ENCODE measurements at regions not wholly inside any gene's neighbourhood (a gene's known extent, or its start where the extent isn't known, plus 50 kb on each side); places are given as distances from the start of the nearest gene placed in this dataset.

GRCh38 chr5:2260211-2261003 lies 377.7 kb upstream of the IRX4 start:
- no peak overlapping the region for H3K9ac ChIP-seq (ENCODE audit: low read depth, low read length, poor library complexity, severe bottlenecking)
- TF ChIP-seq EZH2phosphoT487 (IDR thresholded peaks at IDR 0.05; ENCODE audit: borderline replicate concordance) (no peak), CTCF (conservative IDR thresholded peaks at IDR 0.05; ENCODE audit: low read length) (no peak)

GRCh38 chr5:2259494-2260107 lies 376.9 kb upstream of the IRX4 start:
- H3K36me3 ChIP-seq (ENCODE audit: insufficient read depth, low read length) = no peaks in the 10 kb centered on the region
- H3K4me1 ChIP-seq (ENCODE audit: insufficient read depth, low read length, poor library complexity, severe bottlenecking) = no peaks in the 10 kb centered on the region
- H4K20me1 ChIP-seq (ENCODE audit: insufficient read depth, low read length, poor library complexity, severe bottlenecking) = no peaks in the 10 kb centered on the region
- H3F3A ChIP-seq (ENCODE audit: low read depth) = no peaks in the 10 kb centered on the region
- no peaks in the 10 kb centered on the region for H3K9me2 ChIP-seq (replicated peaks; ENCODE audit: low read depth, low read length)
- H3K9me3 ChIP-seq (ENCODE audit: insufficient read depth, low read depth, low read length) = no peaks in the 10 kb centered on the region; the same call in 1 of the 2 replicates
- H3K79me2 ChIP-seq (ENCODE audit: insufficient read depth, low read length) = no peaks in the 10 kb centered on the region
- H3K9ac ChIP-seq (ENCODE audit: low read depth, low read length, poor library complexity, severe bottlenecking) = no peak overlapping the region
- no peak overlapping the region for H2AFZ ChIP-seq (ENCODE audit: low read length)
- no peaks in the 10 kb centered on the region for H3K27me3 ChIP-seq (ENCODE audit: insufficient read depth, low read length, poor library complexity, severe bottlenecking)
- no peak overlapping the region for H3K4me2 ChIP-seq (ENCODE audit: low read depth, low read length, poor library complexity, severe bottlenecking)
- no peak for TF ChIP-seq EZH2phosphoT487 (IDR thresholded peaks at IDR 0.05; ENCODE audit: borderline replicate concordance)
- TF ChIP-seq CTCF (conservative IDR thresholded peaks at IDR 0.05; ENCODE audit: low read length) = no peak
- H3K4me3 ChIP-seq (ENCODE audit: low read length, poor library complexity, severe bottlenecking) = no peak overlapping the region

More at GRCh38 chr5:2260211-2261003, 377.7 kb upstream of the IRX4 start:
- Histone ChIP-seq H3K36me3 (ENCODE audit: insufficient read depth, low read length) (no peaks in the 10 kb centered on the region), H3K9me2 (replicated peaks; ENCODE audit: low read depth, low read length) (no peaks in the 10 kb centered on the region), H3K9me3 (ENCODE audit: insufficient read depth, low read depth, low read length) (no peaks in the 10 kb centered on the region; the same call in 1 of the 2 replicates), H4K20me1 (ENCODE audit: insufficient read depth, low read length, poor library complexity, severe bottlenecking) (no peaks in the 10 kb centered on the region), H3K4me1 (ENCODE audit: insufficient read depth, low read length, poor library complexity, severe bottlenecking) (no peaks in the 10 kb centered on the region), H3K4me3 (ENCODE audit: low read length, poor library complexity, severe bottlenecking) (no peak overlapping the region), H2AFZ (ENCODE audit: low read length) (no peak overlapping the region), H3K79me2 (ENCODE audit: insufficient read depth, low read length) (no peaks in the 10 kb centered on the region), H3K27me3 (ENCODE audit: insufficient read depth, low read length, poor library complexity, severe bottlenecking) (no peaks in the 10 kb centered on the region), H3K4me2 (ENCODE audit: low read depth, low read length, poor library complexity, severe bottlenecking) (no peak overlapping the region), H3F3A (ENCODE audit: low read depth) (no peaks in the 10 kb centered on the region)

- Histone ChIP-seq H4K20me1 (ENCODE audit: insufficient read depth, low read length, poor library complexity, severe bottlenecking) (no peaks in the 10 kb centered on the region), H3K79me2 (ENCODE audit: insufficient read depth, low read length) (no peaks in the 10 kb centered on the region), H3K9ac (ENCODE audit: low read depth, low read length, poor library complexity, severe bottlenecking) (no peak overlapping the region), H3K36me3 (ENCODE audit: insufficient read depth, low read length) (no peaks in the 10 kb centered on the region), H3K9me2 (replicated peaks; ENCODE audit: low read depth, low read length) (no peaks in the 10 kb centered on the region), H3K27me3 (ENCODE audit: insufficient read depth, low read length, poor library complexity, severe bottlenecking) (no peaks in the 10 kb centered on the region), H3K4me1 (ENCODE audit: insufficient read depth, low read length, poor library complexity, severe bottlenecking) (no peaks in the 10 kb centered on the region), H3F3A (ENCODE audit: low read depth) (no peaks in the 10 kb centered on the region), H3K9me3 (ENCODE audit: insufficient read depth, low read depth, low read length) (no peaks in the 10 kb centered on the region; the same call in 1 of the 2 replicates), H2AFZ (ENCODE audit: low read length) (no peak overlapping the region), H3K4me2 (ENCODE audit: low read depth, low read length, poor library complexity, severe bottlenecking) (no peak overlapping the region), H3K4me3 (ENCODE audit: low read length, poor library complexity, severe bottlenecking) (no peak overlapping the region)
- TF ChIP-seq EZH2phosphoT487 (IDR thresholded peaks at IDR 0.05; ENCODE audit: borderline replicate concordance) (no peak), CTCF (conservative IDR thresholded peaks at IDR 0.05; ENCODE audit: low read length) (no peak)
Measured at GRCh38 chr5:2258861-2259260, 376.1 kb upstream of the IRX4 start.

Measured in Loucy (cell line).